Fibroblast of lung (primary cell): ENCODE measurements at regions not wholly inside any gene's neighbourhood (a gene's known extent, or its start where the extent isn't known, plus 50 kb on each side); places are given as distances from the start of the nearest gene placed in this dataset.

ENCODE experiments used
- EZH2 ChIP-seq: IDR thresholded peaks from 2 replicates; pipeline ENCODE4 v1.5.1; 2012; ENCODE audit warnings: low read length, control low read depth, mild to moderate bottlenecking; ENCODE audit errors: missing control alignments
- TF ChIP-seq, protein P1 (sequence below), 2 donors: IDR thresholded peaks in 1 of 2; conservative IDR thresholded peaks in 1 of 2; 1 replicate in 1 of 2; 2 replicates in 1 of 2; pipeline ENCODE4 v1.5.1; 2011 to 2012; ENCODE audit warnings: low read length in 2 of 2, control low read depth in 1 of 2, inconsistent platforms in 1 of 2, low read depth in 1 of 2, mild to moderate bottlenecking in 1 of 2

DNA sequence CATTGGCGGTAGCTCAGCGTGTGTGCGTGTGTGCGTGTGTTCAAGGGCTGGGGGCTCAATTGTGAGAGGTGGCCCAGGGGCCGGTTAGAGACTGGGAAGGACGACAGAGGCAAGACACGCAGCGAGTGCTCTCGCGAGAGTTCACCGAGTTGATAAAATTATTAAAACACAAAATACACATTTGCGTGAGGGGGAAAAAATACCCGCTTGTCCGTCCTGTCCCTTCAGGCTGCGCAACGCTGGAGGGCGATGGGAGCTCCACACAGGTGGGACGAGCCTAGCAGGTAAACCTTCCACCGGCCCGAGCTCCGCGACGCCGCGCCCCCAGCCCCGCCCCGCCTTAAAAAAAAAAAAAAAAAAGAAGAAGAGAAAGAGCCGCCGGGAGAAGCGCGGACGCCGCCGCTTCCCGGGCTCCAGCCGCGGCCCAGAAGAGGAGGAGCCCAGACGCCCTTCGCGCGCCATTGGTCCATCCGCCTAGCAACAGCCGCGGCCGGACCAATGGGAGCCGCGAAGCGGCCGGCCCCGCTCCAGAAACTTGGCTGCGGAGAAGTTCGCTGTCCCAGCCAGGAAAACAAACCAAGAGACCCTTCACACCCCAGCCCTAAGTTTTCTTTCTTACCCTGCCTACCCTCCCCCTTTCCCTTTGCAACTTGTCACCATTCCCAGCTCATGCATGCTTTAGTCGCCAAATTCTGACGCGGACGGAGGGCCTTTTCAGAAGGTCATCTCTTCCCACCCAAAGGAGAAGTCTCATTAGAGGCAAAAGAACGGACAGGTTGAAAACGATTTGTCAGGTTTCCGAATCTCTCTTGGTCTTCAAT, 169.9 kb upstream of the MAF start:
- TF ChIP-seq, protein P1, sequence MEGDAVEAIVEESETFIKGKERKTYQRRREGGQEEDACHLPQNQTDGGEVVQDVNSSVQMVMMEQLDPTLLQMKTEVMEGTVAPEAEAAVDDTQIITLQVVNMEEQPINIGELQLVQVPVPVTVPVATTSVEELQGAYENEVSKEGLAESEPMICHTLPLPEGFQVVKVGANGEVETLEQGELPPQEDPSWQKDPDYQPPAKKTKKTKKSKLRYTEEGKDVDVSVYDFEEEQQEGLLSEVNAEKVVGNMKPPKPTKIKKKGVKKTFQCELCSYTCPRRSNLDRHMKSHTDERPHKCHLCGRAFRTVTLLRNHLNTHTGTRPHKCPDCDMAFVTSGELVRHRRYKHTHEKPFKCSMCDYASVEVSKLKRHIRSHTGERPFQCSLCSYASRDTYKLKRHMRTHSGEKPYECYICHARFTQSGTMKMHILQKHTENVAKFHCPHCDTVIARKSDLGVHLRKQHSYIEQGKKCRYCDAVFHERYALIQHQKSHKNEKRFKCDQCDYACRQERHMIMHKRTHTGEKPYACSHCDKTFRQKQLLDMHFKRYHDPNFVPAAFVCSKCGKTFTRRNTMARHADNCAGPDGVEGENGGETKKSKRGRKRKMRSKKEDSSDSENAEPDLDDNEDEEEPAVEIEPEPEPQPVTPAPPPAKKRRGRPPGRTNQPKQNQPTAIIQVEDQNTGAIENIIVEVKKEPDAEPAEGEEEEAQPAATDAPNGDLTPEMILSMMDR (conservative IDR thresholded peaks at IDR 0.05 in 1 of 2, IDR thresholded peaks at IDR 0.05 in 1 of 2; ENCODE audit: low read depth in 1 of 2, low read length in 2 of 2), result no peak
- TF ChIP-seq EZH2, result no peak
